ENCODE measurements at regions not wholly inside any gene's neighbourhood (a gene's known extent, or its start where the extent isn't known, plus 50 kb on each side); places are given as distances from the start of the nearest gene placed in this dataset.
A peak's percentile ranks its signal among the peaks of the same experiment; 100 is the strongest.

- DNase-seq (ENCODE audit: low spot score), result no peak
- in situ Hi-C loops (cut with HindIII; ENCODE audit: low sequenced_read_pairs), result no loop called here
These were observed 271.9 kb downstream of the SS18 start for GRCh38 chr18:25818505-25818904.

DNA sequence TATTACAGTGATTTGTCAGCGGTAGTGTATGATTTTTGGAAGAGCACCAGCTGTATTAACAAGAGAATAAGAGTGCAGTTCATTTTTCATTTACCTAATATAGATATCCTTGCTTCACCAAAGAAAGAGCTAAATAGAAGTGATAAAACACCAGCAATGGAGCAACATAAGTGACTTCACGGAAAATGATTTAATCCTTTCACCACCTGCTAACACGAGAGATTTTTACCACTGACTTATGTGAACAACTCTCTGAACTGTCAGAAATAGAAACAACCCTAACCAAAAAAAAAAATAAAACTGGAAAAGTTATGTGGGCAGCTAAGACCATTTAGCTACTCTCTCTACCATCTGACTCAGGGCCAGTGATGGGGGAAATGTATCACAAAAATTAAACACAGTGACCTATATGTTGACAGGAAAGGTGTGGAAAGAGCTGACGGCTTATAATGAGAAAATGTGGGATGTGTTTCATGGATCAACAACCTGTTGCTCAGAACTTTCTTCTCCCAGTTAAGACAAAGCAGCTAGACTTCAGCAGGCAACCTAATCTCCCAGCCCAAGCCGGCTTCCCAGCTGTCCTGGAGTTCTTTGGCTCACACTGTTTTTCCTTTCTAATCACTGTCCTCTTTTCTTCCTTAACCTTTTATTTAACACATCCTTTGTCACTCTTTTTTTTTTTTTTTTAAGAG, 272.7 kb downstream of the SS18 start:
- DNase-seq (ENCODE audit: low spot score), result no peak
- in situ Hi-C loops (cut with HindIII; ENCODE audit: low sequenced_read_pairs), result no loop called here

GRCh38 chr18:25815659-25816058, 274.8 kb downstream of the SS18 start:
- in situ Hi-C loops (cut with HindIII; ENCODE audit: low sequenced_read_pairs), result no loop called here
- no peak for DNase-seq (ENCODE audit: low spot score)

GRCh38 chr18:25814841-25815458, 275.5 kb downstream of the SS18 start:
- in situ Hi-C loops (cut with HindIII; ENCODE audit: low sequenced_read_pairs), result no loop called here
- peak; percentile 19 for DNase-seq (ENCODE audit: low spot score)

DNA sequence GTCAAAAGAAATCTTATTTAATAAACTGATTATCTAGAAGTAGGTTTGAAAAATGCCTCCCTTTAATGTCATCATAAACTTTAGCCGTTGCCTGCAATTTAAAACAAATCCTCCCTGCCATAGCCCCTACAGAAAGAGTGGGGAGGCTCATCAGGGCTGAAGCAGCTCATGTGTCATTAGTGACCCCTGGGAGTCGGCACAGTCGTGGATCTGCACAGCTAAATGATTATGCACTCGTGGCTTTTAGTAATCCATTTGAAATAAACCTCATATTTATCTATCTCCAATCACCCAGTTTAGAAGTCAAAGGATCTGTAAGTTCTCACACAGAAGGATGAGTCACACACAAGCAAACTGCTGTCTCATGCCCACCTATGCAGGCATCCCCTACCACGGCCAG, 277.3 kb downstream of the SS18 start:
- DNase-seq (ENCODE audit: low spot score), result no peak
- in situ Hi-C loops (cut with HindIII; ENCODE audit: low sequenced_read_pairs), result no loop called here

DNA sequence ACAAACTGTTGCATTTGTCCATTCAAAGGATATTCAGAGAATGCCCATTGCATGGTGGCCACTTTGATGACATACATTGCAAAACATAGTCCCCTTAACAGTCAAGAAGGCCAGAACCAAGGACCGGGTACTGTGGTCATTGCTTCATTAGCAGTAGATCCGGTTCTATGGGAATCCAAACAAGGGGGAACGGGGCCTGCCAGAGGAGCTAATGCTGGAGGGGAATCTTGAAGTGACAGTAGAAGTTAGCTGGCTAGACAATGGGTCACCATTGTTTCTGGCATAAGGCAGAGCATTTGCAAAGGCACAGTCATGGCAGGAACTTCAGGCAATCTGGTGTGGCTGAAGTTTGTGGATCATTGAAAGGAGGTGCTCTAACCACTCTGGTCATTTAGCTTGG, 279.7 kb downstream of the SS18 start:
- no peak for DNase-seq (ENCODE audit: low spot score)
- in situ Hi-C loops (cut with HindIII; ENCODE audit: low sequenced_read_pairs), result no loop called here

GRCh38 chr18:25805939-25806338, 284.5 kb downstream of the SS18 start:
- in situ Hi-C loops (cut with HindIII; ENCODE audit: low sequenced_read_pairs), result no loop called here
- no peak for DNase-seq (ENCODE audit: low spot score)

- no peak for DNase-seq (ENCODE audit: low spot score)
- in situ Hi-C loops (cut with HindIII; ENCODE audit: low sequenced_read_pairs), result no loop called here
These were observed 285.1 kb downstream of the SS18 start for GRCh38 chr18:25805323-25805722.

- in situ Hi-C loops (cut with HindIII; ENCODE audit: low sequenced_read_pairs), result no loop called here
- no peak for DNase-seq (ENCODE audit: low spot score)
These were observed 291.2 kb downstream of the SS18 start for GRCh38 chr18:25799231-25799630.

- in situ Hi-C loops (cut with HindIII; ENCODE audit: low sequenced_read_pairs), result no loop called here
- no peak for DNase-seq (ENCODE audit: low spot score)
These were observed 292.4 kb downstream of the SS18 start for GRCh38 chr18:25798046-25798445.

DNA sequence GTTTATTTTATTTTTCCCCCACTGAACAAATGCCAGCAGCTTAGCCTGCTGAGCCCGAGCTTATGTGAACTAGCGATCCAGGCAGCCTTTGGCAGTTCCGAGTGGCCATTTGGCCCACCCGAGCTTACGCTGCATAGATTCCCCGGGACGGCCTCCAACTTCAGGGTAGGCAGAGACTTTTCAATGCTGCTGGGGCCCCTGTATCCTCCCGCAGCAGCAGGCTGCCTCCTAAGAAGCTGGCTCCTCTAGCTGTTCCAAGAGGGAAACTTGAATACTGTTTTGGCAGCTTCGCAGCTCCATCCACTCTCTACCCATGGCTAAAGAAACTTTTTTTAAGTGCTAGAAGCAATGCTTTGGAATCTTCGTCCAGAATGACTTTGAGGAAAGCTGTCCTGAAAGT, 295.2 kb downstream of the SS18 start:
- in situ Hi-C loops (cut with HindIII; ENCODE audit: low sequenced_read_pairs), result no loop called here
- DNase-seq (ENCODE audit: low spot score), result peak; percentile 42

DNA sequence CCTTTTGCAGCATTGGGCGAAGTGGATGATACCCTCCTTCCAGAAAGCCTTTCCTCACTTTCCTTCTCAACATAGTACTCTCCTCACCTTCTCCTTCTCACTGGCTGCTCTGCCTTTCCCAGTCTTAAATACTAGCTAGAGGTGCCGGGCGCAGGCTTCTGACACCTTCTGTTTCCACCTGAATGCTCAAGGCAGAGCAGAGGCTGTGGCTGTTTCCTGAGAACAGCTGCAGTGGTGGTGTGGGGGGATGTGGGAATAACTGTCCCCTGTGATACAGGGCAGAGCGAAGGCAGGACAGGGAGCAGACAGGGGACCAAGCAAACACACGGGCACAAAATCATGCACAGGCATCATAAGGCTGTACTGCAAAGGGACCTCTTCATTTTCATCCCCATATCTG, 303.1 kb downstream of the SS18 start:
- no peak for DNase-seq (ENCODE audit: low spot score)
- in situ Hi-C loops (cut with HindIII; ENCODE audit: low sequenced_read_pairs), result no loop called here

- in situ Hi-C loops (cut with HindIII; ENCODE audit: low sequenced_read_pairs), result no loop called here
- DNase-seq (ENCODE audit: low spot score), result no peak
These were observed 303.7 kb downstream of the SS18 start for GRCh38 chr18:25786758-25787157.

- in situ Hi-C loops (cut with HindIII; ENCODE audit: low sequenced_read_pairs), result no loop called here
- DNase-seq (ENCODE audit: low spot score), result no peak
These were observed 310.3 kb downstream of the SS18 start for GRCh38 chr18:25780105-25780504.

- in situ Hi-C loops (cut with HindIII; ENCODE audit: low sequenced_read_pairs), result no loop called here
- DNase-seq (ENCODE audit: low spot score), result no peak
These were observed 318.6 kb downstream of the SS18 start for GRCh38 chr18:25771796-25772195.

DNA sequence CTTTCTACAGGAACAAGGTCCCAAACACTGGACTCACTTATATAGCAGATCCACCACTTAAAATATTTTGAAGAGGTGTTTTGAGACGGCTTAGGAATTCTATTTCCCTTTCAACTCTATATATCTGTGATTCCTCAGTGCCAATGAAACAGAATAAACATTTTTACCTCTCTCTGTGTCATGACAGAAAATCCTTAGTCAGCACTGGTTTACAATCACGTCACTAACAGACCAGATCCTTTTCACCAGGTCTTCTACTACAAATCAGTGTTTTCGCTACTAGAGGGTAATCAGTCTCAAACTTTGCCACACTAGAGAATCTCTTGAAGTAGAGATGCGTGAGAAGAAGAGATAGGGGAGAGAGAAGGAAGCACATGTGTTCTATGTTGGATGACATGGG, 325.6 kb downstream of the SS18 start:
- in situ Hi-C loops (cut with HindIII; ENCODE audit: low sequenced_read_pairs), result no loop called here
- DNase-seq (ENCODE audit: low spot score), result no peak

GRCh38 chr18:25759111-25759510, 331.3 kb downstream of the SS18 start:
- no peak for DNase-seq (ENCODE audit: low spot score)
- in situ Hi-C loops (cut with HindIII; ENCODE audit: low sequenced_read_pairs), result no loop called here

DNA sequence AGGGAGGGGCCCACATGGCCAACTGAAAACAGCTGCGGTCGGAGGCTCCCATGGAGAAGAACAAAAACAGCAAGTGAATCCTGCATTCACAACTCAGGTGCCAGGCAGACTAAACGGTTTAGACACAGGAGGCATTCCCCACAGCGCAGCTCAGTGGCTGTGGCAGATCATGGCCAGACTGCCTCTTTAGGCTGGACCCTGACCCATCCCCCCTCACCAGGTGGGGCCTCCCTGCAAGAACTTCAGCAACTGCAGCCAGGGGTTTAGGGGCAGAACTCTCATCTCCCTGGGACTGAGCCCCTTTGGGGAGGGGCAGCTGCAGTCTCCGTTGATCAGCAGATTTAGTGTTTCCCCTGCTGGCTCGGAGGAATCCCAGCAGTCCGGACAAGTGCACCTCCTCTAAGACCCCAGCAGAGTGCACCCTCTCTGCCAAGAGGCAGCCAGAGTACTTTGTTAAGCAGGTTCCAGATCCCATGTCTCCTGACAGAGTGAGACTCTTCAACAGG, 346.7 kb downstream of the SS18 start:
- DNase-seq (ENCODE audit: low spot score), result no peak
- in situ Hi-C loops (cut with HindIII; ENCODE audit: low sequenced_read_pairs), result no loop called here

GRCh38 chr18:25739376-25739775, 351.0 kb downstream of the SS18 start:
- no peak for DNase-seq (ENCODE audit: low spot score)
- in situ Hi-C loops (cut with HindIII; ENCODE audit: low sequenced_read_pairs), result no loop called here

- DNase-seq (ENCODE audit: low spot score), result no peak
- in situ Hi-C loops (cut with HindIII; ENCODE audit: low sequenced_read_pairs), result no loop called here
These were observed 352.6 kb downstream of the SS18 start for GRCh38 chr18:25737710-25738311.

DNA sequence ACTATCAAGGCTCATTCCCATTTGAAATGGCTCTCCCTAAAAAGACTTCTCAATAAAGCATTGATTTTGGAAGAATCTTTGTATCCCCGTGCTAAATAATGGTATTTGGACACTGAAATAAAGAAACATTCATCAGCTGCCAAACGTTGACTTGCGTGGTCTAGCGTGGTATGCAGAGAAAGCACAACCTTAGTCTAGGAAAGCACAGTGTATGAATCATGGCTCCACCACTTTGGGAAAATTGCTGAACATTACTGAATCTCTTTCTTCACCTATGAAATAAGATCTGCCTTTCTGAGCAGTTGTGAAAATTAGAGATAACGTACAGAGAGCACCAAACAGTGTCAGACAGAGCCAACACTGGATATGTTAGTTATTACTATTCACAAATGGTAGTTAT, 353.9 kb downstream of the SS18 start:
- in situ Hi-C loops (cut with HindIII; ENCODE audit: low sequenced_read_pairs), result no loop called here
- DNase-seq (ENCODE audit: low spot score), result no peak

All from G401 (cell line).